ENCODE measurements at regions not wholly inside any gene's neighbourhood (a gene's known extent, or its start where the extent isn't known, plus 50 kb on each side); places are given as distances from the start of the nearest gene placed in this dataset.

DNA sequence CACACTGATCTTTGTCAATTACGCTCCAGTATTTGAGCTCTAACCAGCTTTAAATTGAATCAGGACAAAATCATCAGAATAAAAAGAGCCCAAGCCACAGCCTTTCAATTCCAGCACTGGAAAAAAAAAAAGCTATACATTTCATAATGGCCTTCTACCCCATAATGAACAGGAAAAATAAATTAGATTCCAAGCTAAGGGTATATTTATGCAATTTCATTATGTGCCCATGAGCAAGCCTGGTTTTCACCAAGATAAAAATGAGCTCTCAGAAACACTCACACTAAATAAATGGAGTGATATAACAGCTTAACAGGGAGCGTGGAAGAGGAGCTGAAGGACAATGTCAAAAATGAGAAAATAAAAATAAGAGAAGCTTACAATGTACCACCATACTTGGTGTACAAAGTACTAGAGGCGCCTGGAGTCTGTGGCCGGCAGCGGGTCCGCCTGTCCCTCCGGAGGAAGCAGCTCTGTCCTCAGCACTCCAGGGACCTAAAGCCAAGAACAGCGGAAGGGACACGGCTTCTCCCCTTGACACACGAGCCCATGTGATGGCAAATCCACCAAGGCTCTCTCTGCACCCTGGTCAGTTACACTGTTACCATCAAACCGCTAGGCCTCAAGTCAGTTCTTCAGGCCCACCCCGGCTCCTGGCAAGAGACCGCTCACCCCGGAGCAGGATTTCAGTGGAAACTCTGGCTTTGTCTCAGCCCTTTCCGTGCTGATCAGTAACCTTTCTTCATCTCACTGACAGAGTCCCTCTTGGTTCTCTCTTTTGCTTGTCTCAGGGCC is 69.6 kb downstream of the RBFOX3 start:
- DNase-seq (ENCODE audit: insufficient read length, low spot score), result no peak
- FAIRE-seq, result no peak

DNA sequence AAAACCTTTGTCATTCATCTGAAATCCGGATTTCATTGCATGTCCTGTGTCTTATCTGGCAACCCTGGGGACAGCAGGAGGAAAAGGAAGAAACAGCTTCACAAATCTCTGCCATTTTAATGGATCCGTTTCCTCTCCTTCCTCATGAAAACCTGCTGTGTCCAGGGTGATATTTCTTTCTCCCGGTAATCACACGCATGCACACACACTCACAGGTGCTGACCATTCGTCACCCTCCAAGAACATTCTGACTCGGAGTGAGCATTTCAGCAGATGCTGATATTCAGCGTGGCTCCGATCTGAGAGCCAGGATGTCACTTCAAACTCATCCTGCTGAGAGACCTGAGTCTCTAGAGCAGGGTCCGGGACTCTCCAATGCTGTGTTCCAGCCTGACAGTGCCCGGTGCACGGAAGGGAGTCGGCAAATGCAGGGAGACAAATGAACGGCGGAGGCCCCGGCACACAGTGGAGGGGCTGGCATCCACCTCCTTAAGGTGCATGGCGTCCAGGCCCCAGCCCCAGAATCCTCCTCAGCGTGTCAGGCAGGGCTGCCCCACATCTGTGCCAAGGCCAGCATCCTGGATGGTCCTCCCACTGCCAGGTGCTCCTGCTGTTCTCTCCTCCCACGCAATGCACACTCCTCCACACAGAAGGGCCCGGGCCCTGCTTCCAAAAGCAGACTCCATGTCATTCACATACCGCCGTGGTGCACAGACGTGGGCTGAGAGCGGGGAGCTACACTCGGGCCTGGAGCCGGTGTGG is 70.7 kb downstream of the RBFOX3 start:
- DNase-seq (ENCODE audit: insufficient read length, low spot score) (no peak), FAIRE-seq (no peak)

DNA sequence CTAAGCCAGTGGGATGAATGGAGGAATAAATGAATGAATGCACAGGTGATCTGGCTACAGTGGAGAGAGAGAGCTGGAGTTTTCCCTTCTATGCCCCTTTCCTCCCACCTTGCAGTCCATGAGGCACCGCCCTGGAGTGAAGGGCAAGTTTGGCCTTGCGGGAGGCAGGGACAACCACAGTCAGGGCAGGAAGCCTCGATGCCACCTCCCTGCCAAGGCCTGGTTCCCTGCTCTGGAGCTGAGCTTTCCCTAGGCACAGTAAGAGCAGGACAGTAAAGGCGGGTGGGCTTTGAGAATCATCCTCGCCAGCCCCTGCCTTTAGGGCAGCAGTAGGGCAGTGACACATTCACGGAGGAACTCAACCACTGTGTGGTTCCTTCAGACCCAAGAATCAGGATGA is 72.6 kb downstream of the RBFOX3 start:
- DNase-seq (ENCODE audit: insufficient read length, low spot score) (no peak), FAIRE-seq (no peak)

DNA sequence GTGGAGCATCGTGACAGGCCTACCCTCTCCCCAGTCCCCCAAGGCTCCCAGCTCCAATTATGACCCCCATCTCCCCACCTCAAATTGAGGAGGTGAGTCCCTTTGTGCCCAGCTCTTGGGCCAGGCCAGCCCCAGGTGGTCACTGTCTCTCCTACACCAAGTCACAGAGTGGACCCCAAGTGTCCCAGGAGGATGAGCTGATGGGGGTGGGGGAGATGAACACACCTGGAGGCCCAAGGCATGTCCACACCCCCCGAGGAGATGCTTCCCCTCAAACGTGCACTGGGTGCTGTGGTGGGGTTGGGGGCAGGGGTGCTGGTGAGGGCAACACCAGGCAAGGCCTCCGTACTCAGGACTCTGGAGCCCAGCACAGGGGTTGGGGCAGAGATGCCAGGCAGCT is 73.2 kb downstream of the RBFOX3 start:
- FAIRE-seq (no peak), DNase-seq (ENCODE audit: insufficient read length, low spot score) (no peak)

DNA sequence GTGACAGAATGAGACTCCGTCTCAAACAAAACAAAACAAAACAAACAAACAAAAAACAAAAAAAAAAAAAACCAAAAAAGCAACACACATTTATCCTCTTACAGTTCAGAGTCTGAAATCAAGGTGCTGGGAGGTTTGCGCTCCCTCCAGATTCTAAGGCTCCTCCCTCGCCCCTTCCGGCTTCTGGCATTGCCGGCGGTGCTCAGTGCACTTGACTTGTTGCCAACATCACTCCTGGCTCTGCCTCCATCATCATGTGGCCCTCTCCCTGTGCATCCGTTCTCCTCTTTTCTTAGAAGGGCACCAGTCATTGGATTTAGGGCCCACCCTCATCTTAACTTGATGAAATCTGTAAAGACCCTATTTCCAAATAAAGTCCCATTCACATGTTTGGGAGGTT is 73.8 kb downstream of the RBFOX3 start:
- DNase-seq (ENCODE audit: insufficient read length, low spot score) (no peak), FAIRE-seq (no peak)

DNA sequence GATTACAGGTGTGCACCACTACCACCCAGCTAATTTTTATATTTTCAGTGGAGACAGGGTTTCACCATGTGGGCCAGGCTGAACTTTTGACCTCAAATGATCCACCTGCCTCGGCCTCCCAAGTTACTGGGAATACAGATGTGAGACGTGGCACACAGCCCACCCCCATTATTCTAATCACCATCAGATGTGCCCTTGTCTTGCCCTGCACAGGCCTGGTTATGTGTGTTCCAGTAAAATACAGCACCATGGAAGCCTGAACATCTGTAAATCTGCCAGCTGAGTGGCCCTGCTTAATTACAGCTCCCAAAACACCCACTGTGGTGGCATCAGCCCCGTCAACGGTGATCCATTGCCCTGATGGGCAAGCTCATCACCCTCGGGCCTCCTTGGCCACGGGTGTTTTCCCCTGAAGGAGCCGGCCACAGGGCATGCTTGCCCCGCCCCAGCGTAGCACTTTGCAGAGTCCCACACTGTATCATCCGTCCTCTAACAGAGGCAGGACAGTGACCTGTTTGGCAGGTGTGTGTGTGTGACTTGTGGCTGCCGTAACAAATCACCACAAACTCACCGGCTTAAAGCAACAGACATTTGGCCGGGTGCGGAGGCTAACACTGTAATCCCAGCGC is 74.5 kb downstream of the RBFOX3 start:
- no peak for DNase-seq (ENCODE audit: insufficient read length, low spot score)
- FAIRE-seq, result no peak

DNA sequence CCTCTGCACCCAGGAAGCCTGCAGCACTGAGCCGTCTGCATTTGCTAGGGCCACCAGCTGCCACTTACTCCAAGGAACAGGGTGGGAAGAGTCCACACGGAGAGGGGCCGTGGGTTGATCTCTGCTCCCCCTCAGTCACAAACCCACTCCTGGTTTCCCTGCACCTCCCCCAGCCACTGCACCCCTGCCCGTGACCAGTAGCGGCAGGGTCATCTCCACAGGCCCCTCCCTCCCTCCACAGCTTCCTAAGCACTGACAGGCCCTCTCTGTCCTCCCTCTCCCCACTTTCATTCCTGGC is 75.2 kb downstream of the RBFOX3 start:
- DNase-seq (ENCODE audit: insufficient read length, low spot score) (no peak), FAIRE-seq (no peak)

DNA sequence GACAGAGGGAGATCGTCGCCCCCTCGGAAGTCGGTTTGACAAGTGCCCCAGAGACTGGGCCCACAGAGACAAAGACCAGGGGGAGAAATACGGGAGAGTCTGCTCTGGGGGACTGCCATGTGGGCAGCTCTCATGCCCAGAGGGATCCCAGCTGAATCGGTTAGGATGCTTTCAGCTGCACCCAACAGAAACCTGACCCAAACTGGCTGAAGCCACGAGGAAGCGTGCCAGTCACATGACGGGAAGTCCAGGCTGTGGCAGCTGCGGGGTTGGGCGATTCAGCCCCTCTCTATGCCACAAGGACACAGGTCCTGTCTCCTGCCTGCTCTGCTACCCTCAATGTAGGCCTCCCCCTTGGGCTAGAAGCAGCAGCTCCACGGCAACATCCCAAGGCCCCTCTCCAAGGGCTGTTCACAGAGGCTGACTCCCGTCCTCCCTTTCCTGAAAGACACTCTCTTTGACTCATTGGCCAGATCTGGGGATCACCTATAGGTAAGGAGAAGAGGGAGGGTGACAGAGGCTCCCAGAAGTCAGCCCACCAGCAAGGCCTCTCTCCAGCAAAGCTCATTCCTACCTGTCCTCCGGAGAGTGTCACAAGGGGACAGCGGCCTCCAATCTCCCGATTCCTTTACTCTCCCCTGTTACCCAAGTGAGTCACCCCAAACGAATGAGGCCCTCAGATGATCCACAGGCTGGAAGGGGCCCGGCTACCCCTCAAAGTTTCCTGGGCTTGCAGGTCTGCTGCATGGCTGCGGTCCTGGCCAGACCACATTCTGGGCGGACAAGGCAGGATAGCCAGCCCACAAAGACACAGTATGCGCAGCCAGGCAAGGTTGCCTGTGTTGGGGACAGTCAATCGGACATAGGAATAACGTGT is 75.8 kb downstream of the RBFOX3 start:
- no peak for FAIRE-seq

DNA sequence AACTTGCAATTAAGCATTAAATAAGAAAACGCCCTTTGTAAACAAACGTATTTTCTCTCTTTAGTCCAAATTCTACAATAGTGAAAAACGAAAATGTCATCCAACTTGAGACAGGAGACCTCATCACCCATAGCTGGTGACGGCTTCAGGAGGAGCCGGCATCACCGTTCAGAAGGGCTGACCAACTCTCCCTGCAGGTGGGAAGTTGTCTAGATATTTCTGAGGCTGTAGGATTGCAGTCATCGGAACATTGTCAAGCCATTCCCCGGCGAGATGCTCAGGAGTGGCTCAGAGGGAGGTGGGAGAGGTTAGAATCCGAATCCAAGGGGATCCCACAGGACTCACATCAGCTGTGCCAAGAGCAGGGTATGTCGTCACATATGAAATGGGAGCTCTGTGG is 76.7 kb downstream of the RBFOX3 start:
- no peak for FAIRE-seq

More for the DNA sequence above, 75.8 kb downstream of the RBFOX3 start:
- no peak for DNase-seq (ENCODE audit: insufficient read length, low spot score)

DNA sequence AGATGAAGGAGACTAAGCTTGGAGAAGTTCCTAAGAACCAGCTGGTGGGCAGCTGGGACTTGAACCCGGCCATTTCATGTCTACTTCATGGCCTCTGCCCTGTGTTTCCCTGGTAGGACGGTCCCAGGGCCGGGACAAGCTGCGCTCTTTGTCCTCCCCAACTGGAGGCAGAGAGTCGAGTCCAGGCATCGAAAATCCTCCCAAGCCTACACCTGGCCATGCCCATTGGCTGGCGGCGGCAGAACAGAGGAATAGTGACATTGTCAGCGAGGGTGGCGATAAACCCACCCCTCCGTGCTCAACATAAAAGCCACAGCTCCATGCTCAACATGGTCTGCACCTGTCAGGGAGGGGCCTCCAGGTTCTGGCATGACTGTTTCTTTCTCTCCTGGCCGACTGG is 77.7 kb downstream of the RBFOX3 start:
- DNase-seq (ENCODE audit: insufficient read length, low spot score), result no peak
- no peak for FAIRE-seq

More for the DNA sequence above, 76.7 kb downstream of the RBFOX3 start:
- DNase-seq (ENCODE audit: insufficient read length, low spot score), result no peak

DNA sequence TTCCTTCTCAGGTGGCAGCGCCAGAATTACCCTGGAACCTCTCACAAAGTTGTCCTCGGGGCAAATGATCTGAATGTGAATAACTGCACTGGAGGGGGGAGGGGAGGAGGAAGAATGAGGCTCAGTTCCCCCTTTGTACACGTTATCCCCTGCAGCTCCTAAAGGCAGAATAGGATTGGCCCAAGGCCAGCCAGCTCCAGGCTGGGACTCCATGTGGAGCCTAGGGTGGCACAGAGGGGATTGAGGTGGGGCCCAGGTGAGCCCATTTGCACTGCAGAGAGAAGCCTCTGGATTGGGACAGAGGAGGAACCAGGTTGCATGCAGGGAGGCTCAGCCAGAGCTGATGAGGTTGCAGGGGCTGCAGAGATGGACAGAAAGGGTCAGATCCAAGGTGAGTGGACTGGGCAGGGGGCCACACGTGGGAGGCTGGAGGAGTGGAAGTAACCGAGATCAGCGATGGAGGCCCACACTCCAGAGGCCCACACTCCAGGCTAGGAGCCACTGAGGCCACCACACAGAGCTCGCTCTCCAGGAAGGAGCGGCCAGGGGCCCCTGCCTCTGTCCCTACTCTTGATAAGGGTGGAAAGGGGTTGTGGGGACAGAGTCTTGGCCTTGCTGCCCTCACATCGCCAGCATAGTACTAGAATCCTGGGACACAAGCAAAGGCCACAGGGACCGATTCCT is 78.6 kb downstream of the RBFOX3 start:
- FAIRE-seq (no peak), DNase-seq (ENCODE audit: insufficient read length, low spot score) (no peak)

DNA sequence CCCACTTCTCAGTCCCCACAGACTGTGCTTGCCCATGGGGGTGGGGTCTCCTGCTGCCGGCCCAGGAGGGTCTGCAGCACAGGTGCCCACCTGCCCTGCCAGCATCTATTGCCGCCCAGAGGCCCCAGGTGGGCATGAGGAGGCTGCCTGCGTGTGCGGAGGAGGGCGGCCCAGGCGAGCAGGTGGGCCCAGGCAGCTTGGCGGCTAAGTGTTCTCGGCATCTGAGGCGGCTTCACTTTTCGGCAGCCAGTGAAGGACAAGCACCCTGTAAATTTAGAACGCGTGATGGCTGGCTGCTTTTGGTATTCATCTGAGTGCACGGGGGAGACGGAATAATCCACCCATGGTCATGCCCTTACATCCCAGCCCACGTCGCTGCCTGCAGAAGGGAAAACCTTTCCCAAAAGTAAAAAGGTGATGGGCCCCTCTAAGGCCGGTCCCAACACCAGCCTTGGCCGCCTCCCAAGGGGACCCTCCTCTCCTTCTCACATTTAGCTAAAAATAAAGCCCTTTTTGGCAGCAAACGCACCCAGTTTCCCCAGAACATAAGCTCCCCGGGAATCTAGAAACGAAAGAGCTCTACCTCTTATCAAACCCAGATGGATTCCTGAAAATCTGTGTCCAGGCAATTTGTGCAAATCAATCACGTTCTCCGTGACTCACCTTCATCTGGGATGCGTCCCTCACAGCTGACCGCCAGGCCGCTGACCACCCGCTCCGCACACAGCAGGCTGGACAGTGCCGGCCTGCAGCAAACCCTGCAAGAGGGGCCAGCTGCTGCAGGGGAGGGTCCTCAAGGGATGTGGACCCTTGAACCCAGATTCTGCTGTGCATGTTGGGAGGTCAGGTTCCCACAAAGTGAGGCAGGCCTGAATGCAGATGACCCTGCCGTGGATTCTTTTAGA is 79.4 kb downstream of the RBFOX3 start:
- FAIRE-seq (no peak), DNase-seq (ENCODE audit: insufficient read length, low spot score) (no peak)

DNA sequence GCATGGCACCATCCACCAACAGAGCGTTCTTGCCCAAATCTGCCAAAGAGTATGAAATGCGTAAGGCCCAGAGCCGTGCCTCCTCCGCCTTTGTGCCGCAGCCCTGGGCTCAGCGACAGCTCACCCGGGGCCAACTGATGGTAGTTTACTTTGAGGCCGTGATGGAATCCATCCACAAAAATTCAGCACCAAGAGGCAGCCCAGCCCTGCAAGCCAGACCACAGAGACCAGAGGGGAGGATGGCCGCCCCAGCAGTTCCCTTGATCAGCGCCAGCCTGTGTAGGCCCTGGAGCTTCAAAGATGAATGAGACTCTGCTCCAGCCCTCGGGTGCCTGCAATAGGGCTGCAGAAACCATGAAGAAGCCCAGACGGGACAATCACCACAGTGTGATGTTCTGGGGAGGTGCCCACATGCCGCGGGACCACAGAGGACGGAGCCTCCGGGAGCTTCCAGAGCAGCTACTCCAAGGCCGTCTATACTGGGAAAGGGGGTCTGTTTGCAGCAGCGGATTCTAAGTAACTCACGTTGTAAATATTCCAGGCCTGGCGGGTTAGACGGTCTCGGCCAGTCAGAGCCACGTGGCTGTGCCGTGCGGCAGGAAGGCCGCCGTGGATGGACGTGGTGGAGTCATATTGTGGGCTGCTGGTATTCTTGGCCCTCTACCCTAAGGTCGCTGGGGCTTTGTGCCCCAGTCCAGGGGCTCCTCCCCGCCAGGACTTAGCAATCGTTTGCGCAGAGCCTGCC is 80.3 kb downstream of the RBFOX3 start:
- FAIRE-seq, result no peak
- DNase-seq (ENCODE audit: insufficient read length, low spot score), result no peak

DNA sequence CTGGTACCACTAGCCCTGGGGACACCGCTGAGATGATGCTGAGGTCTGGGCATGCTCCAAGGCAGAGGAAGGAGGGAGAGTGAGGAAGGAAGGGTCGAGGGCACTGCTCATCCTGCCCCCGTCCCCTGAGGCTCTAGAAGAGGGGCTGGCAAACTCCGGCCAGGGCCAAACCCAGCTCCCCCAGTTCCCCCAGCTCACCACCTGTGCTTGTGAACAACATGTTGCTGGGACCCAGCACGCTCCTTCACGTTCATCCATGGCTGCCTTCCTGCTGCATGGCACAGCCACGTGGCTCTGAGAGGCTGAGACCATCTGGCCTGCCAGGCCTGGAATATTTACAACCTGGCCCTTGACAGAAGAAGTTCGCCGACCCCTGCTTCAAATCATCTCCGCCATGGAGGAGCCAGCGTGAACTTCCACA is 81.2 kb downstream of the RBFOX3 start:
- DNase-seq (ENCODE audit: insufficient read length, low spot score), result no peak
- no peak for FAIRE-seq

DNA sequence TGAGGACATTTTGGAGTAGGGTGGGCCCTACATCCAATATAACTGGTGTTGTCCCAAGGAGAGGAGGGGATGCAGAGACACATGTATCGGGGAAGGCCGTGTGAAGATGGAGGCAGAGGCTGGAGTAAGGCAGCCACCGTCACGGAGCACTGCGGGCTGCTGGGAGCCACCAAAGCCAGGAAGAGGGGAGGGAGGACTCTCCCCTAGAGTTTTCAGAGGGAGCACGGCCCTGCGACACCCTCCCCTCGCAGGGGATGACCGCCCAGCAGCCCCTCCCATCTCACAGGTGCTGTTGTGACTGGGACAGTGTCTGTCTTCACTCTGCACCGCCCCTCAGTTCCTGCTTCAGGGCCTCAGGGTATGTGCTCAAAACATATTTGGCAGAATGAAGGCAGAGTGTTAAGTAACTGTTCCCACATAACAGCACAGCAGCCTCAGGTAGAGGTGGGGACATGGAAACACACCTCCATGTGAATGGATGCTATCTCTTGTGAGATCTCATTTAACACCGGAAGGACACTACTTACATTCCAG is 82.2 kb downstream of the RBFOX3 start:
- no peak for DNase-seq (ENCODE audit: insufficient read length, low spot score)
- FAIRE-seq, result no peak

DNA sequence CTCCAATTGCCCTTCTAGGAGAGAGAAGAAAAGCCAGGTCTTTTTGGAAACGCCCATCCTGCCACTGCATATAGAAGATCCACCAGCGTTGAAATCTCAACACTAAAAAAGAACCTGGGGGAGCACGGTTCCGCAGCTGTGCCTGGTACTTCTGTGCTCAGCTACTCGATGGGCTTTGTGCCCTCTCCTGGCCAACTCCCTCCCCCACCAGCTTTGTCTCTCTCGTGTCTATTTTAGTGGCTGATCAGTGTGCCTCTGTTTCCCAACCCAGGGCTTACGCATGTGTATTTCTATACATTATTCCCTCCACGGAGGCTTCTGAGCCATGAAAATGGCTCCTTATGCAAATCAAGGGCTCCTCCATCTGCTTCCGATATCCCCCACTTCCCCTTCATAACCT is 83.5 kb downstream of the RBFOX3 start:
- no peak for FAIRE-seq
- no peak for DNase-seq (ENCODE audit: insufficient read length, low spot score)

DNA sequence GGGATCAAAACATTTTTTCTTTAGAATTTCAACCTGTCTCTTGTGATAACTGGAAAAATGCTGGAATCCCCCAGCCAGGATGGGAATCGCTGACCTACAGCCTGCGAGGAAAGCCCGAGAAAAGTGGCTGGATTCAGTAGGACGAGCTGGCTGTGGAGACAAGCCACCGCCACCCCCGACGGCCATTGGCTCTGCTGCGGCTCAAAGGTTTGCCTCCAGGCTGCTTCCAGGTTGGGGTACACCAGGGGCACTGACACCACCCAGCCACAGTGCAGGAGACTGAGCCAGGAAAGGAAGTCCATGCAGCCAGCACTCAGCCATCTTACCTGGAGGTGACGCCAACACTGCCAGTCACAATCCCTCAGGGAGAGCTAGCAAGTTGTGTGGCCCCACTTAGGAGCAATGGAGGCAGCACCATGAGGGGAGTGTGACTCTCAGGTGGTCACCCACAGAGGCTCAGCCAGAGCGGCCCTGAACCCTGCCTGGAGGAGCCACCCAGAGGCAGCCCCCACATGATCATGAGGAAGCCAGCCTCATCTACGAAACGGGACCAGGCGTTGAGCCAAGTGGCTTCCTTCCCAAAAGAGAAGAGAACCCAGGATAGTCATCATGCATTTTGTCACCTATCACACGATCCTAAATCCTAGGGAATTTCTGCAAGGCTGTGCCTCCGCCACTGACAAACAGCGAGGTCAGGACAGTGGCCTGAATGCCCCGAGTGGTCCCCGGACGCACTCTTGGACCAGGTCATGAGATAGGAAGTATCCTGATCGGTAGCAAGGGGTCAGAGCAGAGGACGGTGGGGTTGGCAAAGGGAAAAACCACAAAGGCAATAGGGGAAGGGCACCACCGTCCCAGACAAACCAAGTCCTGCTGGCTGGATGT is 84.8 kb downstream of the RBFOX3 start:
- no peak for FAIRE-seq

More for the DNA sequence above, 84.8 kb downstream of the RBFOX3 start:
- DNase-seq (ENCODE audit: insufficient read length, low spot score), result no peak

All from GM19239 (cell line).